ENCODE measurements at regions not wholly inside any gene's neighbourhood (a gene's known extent, or its start where the extent isn't known, plus 50 kb on each side); places are given as distances from the start of the nearest gene placed in this dataset.

DNA sequence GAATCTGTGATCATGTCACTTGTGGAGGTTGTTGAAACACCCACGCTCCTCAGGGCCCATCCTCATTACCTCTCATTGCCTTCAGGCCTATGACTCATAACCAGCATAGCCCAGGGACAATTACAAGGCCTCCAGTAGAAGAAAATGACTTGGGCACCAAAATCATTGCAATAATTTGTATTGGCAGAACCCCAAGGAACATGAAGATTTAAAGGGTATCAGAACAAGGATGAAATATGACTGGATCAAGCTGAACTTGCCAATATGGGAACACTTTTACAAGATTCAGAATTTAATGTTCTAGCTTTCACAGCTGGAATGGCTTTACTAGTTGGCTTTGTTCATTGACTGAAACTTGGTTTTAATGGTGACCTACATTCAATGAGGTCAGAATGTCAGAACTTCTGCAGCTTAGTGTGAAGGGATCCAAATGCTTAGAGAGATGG, 156.4 kb downstream of the COPS8 start:
- in situ Hi-C loops (cut with MboI; ENCODE audit: low pct_unique_long_range_greater_than_20kb, low sequenced_read_pairs, unreplicated experiment), result no loop called here

GRCh38 chr2:237243487-237243886, 157.8 kb downstream of the COPS8 start:
- DNase-seq (ENCODE audit: low spot score), result no peak
- no peak for TF ChIP-seq CTCF (IDR thresholded peaks at IDR 0.05; ENCODE audit: extremely low read depth, insufficient read depth, missing control alignments)

More for the DNA sequence above, 156.4 kb downstream of the COPS8 start:
- no peak for TF ChIP-seq CTCF (IDR thresholded peaks at IDR 0.05; ENCODE audit: extremely low read depth, insufficient read depth, missing control alignments)
- no peak for DNase-seq (ENCODE audit: low spot score)

DNA sequence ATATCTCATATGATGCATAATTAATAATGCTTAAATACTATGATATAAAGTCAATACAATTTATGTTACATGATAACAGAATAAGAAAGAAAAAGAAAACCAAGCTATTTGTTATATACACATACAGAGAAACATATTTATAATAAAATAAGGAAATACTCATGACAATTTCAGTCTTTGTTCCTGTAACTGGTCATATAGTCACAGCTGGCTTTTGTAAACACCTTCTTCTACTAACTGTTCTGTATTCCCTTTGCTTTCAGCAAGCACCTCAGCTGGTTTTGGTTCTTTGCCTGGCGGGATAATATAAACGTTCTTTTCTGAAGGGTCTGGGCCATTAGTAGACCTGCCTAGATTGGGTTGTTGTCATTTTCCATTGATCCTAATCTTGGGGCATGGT, 158.5 kb downstream of the COPS8 start:
- no peak for TF ChIP-seq CTCF (IDR thresholded peaks at IDR 0.05; ENCODE audit: extremely low read depth, insufficient read depth, missing control alignments)

More at GRCh38 chr2:237243487-237243886, 157.8 kb downstream of the COPS8 start:
- in situ Hi-C loops (cut with MboI; ENCODE audit: low pct_unique_long_range_greater_than_20kb, low sequenced_read_pairs, unreplicated experiment), result no loop called here

GRCh38 chr2:237244976-237245646, 159.4 kb downstream of the COPS8 start:
- no peak for DNase-seq (ENCODE audit: low spot score)
- TF ChIP-seq CTCF (IDR thresholded peaks at IDR 0.05; ENCODE audit: extremely low read depth, insufficient read depth, missing control alignments), result no peak
- in situ Hi-C loops (cut with MboI; ENCODE audit: low pct_unique_long_range_greater_than_20kb, low sequenced_read_pairs, unreplicated experiment), result no loop called here

More for the DNA sequence above, 158.5 kb downstream of the COPS8 start:
- DNase-seq (ENCODE audit: low spot score), result no peak
- in situ Hi-C loops (cut with MboI; ENCODE audit: low pct_unique_long_range_greater_than_20kb, low sequenced_read_pairs, unreplicated experiment), result no loop called here

- no peak for DNase-seq (ENCODE audit: low spot score)
- in situ Hi-C loops (cut with MboI; ENCODE audit: low pct_unique_long_range_greater_than_20kb, low sequenced_read_pairs, unreplicated experiment), result no loop called here
- TF ChIP-seq CTCF (IDR thresholded peaks at IDR 0.05; ENCODE audit: extremely low read depth, insufficient read depth, missing control alignments), result no peak
These were observed 163.4 kb downstream of the COL6A3 start for GRCh38 chr2:237250599-237250998.

DNA sequence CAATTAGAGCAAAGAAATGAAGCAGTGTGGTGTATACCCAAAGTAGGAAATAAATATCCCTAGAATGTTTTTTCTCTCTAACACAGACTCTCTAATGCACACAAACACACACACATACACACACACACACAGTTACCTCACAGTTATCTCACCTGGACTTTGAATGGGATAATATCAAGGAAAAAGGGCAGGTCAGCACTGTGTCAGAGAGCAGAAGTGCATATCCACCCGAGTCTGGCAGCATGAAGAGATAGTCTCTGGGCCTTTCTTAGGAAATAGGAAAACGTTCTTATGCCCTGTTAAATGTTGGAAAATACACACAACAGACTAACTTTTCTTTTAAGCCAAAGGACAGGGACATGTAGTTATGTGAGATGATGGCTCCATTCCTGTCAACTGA, 162.0 kb downstream of the COL6A3 start:
- no peak for DNase-seq (ENCODE audit: low spot score)
- no peak for TF ChIP-seq CTCF (IDR thresholded peaks at IDR 0.05; ENCODE audit: extremely low read depth, insufficient read depth, missing control alignments)
- in situ Hi-C loops (cut with MboI; ENCODE audit: low pct_unique_long_range_greater_than_20kb, low sequenced_read_pairs, unreplicated experiment), result no loop called here

Measured in GM13977 (cell line).